Activated naive CD4-positive, alpha-beta T cell treated with anti-CD3 and anti-CD28 coated beads, Interleukin-2, amount 50 U/mL, for 24 hours (primary cell): ENCODE measurements at regions not wholly inside any gene's neighbourhood (a gene's known extent, or its start where the extent isn't known, plus 50 kb on each side); places are given as distances from the start of the nearest gene placed in this dataset.

Experiments used
- H3K27ac Mint-ChIP-seq: one replicate; pipeline ENCODE4 v1.8.0; 2021; ENCODE audit warnings: mild to moderate bottlenecking, mixed read lengths
- H3K27me3 Mint-ChIP-seq: one replicate; pipeline ENCODE4 v1.8.0; 2021; ENCODE audit warnings: mixed read lengths
- H3K36me3 Mint-ChIP-seq: one replicate; pipeline ENCODE4 v1.8.0; 2021; ENCODE audit warnings: mixed read lengths
- H3K4me1 Mint-ChIP-seq: one replicate; pipeline ENCODE4 v1.8.0; 2021; ENCODE audit warnings: mixed read lengths
- H3K4me3 Mint-ChIP-seq: one replicate; pipeline ENCODE4 v1.8.0; 2021; ENCODE audit warnings: mild to moderate bottlenecking, mixed read lengths
- H3K9me3 Mint-ChIP-seq: one replicate; pipeline ENCODE4 v1.8.0; 2021; ENCODE audit warnings: mixed read lengths

DNA sequence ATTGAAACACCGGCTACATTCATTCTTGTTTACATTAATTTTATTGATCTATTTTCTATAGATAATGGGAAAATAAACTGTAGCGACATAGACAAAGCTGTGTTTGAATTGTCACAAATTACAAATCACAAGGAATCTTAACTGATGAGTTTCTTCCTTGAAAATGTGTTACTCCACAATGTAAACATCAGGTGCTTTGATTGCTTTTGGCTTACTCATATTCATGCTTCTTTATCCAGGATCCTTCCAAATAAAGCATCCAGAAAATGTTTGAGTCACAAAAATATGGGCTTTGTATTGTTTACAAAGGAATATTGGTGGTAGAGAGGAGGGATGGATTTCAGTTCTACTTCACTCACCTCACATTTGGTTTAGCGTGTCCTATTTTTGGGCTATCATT, 64.0 kb downstream of the BMP2 start:
- Mint-ChIP-seq H3K27ac (no peak overlapping the region), H3K27me3 (no peaks in the 10 kb centered on the region), H3K9me3 (no peaks in the 10 kb centered on the region), H3K4me1 (no peaks in the 10 kb centered on the region), H3K36me3 (no peaks in the 10 kb centered on the region), H3K4me3 (no peak overlapping the region)

DNA sequence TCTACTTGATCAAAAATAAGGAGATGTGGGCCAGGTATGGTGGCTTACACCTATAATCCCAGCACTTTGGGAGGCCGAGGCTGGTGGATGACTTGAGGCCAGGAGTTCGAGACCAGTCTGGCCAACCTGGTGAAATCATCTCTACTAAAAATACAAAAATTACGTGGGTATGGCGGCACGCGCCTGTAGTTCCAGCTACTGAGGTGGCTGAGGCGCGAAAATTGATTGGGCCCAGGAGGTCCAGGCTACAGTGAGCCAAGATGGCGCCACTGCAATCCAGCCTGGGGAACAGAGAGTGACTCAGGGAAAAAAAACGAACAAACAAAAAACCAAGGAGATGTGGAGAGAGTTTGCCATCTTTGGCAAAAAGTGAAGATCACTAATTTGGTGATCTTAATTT, 65.3 kb downstream of the BMP2 start:
- Mint-ChIP-seq H3K9me3 (no peaks in the 10 kb centered on the region), H3K4me1 (no peaks in the 10 kb centered on the region), H3K36me3 (no peaks in the 10 kb centered on the region), H3K27ac (no peak overlapping the region), H3K27me3 (no peaks in the 10 kb centered on the region), H3K4me3 (no peak overlapping the region)

DNA sequence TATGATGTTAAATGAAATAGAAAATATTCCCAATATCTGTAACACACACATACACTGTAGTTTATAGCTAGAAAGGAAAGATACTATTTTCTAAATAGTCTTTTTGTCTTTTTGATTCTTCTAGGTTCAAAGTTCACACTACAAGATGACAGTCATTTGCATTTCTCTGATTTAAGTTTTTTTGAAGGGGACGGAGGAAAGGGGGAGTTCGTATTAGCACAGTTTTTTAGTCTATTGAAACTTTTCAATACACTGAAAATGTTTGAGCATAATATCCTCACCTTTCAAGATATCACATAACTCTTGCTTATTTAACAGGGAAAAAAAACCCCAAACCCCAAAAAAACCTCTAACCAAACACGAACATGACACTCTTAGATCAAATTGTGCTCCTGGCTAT, 68.1 kb downstream of the BMP2 start:
- Mint-ChIP-seq H3K9me3 (no peaks in the 10 kb centered on the region), H3K36me3 (no peaks in the 10 kb centered on the region), H3K4me3 (no peak overlapping the region)

DNA sequence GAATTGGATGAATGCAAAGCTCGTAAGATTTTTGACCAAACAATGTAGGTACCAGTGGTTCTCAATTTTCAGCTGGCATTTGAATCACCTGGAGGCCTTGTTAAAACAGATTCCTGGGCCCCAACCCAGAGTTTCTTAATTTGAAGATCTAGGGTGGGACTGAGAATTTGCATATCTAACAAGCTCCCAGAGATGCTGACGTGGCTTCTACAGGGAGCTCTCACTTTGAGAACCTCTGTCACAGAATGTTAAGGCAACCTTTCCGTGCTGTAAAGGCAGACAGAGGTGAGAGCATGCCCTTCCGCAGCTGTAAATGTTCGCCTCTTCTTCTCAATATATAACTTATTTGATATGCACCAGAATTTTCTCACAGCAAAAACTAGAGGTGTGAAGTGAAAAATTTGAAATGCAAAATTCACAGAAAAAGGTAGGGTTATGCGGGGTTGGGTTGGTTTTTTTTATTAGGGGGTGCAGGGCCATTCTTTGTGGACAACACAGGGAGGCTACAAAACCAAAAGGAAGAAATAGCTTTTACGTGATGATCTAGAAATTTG, 69.4 kb downstream of the BMP2 start:
- no peak overlapping the region for H3K27ac Mint-ChIP-seq
- H3K4me1 Mint-ChIP-seq = no peaks in the 10 kb centered on the region
- no peaks in the 10 kb centered on the region for H3K36me3 Mint-ChIP-seq
- no peaks in the 10 kb centered on the region for H3K9me3 Mint-ChIP-seq
- no peak overlapping the region for H3K4me3 Mint-ChIP-seq
- no peaks in the 10 kb centered on the region for H3K27me3 Mint-ChIP-seq

More for the DNA sequence above, 68.1 kb downstream of the BMP2 start:
- no peaks in the 10 kb centered on the region for H3K27me3 Mint-ChIP-seq
- no peak overlapping the region for H3K27ac Mint-ChIP-seq
- no peaks in the 10 kb centered on the region for H3K4me1 Mint-ChIP-seq

DNA sequence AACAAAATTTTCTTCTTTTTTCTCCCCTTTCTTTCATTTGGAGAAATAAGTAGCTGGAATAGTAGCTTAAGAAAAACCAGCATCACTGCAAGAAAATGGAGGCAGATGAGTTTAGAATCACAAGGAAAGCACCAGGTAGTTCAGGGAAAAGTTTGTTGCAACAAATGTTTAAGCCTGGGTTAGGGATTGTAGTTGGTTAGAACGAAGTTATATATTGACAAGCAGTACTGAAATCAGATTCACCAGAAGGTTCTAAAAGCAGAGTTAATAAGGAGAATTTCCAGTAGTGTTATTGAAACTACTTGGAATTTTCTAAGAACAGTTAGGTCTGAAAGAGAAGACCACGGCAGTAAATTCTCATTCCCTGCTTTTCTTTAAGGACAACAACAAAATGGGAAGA, 70.2 kb downstream of the BMP2 start:
- Mint-ChIP-seq H3K36me3 (no peaks in the 10 kb centered on the region), H3K27me3 (no peaks in the 10 kb centered on the region), H3K4me1 (no peaks in the 10 kb centered on the region), H3K27ac (no peak overlapping the region), H3K9me3 (no peaks in the 10 kb centered on the region), H3K4me3 (no peak overlapping the region)

DNA sequence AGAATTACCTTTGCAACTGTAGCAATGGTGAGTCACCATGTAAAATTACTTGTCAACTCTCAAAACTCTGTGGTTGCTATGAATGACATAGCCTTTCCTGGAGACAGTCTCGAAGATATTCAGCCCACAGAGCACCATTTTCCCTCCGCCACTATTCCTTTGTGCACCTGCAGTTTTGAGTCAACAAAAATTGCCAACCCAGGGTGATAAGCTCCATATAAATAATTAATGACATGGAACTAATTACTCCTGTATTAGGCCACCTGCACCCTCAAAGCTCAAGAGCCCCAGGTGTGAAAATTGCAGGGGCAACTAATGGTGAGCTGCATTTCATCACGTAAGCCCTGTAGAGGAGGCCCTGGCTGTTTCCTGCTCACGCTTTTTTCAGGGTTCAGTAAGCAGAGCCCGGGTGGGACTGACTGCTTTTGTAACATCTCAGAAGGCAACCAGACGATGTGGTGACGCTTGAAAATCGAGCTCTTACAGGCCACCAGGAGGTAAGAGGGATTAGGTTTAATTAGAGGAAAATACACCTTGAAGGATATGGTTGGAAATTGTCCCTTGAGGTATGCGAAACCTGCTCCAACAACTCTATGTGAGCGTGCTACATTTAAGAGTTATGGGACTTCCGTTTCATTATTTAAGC, 70.8 kb downstream of the BMP2 start:
- Mint-ChIP-seq H3K4me3 (no peak overlapping the region), H3K27me3 (no peaks in the 10 kb centered on the region), H3K27ac (no peak overlapping the region), H3K9me3 (no peaks in the 10 kb centered on the region), H3K4me1 (no peaks in the 10 kb centered on the region), H3K36me3 (no peaks in the 10 kb centered on the region)

DNA sequence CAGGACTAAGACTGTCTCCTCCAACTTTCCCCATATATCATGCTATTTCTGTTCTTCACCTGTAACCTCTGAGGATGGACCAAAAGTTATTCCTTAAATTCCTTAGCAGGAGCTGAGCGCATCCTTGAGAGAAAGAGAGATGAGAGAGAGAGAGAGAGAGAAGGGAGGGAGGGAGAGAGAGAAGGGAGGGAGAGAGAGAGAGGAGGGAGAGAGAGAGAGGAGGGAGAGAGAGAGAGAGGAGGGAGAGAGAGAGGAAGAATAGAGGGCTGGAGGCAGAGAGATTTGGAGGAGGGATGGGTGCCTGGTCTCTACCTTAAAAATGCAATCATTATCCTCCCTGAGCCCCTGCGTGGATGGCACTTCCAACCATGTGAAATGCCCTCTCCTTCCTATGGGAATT, 73.6 kb downstream of the BMP2 start:
- Mint-ChIP-seq H3K9me3 (no peaks in the 10 kb centered on the region), H3K27ac (no peak overlapping the region), H3K4me3 (no peak overlapping the region), H3K36me3 (no peaks in the 10 kb centered on the region), H3K4me1 (no peaks in the 10 kb centered on the region), H3K27me3 (no peaks in the 10 kb centered on the region)

DNA sequence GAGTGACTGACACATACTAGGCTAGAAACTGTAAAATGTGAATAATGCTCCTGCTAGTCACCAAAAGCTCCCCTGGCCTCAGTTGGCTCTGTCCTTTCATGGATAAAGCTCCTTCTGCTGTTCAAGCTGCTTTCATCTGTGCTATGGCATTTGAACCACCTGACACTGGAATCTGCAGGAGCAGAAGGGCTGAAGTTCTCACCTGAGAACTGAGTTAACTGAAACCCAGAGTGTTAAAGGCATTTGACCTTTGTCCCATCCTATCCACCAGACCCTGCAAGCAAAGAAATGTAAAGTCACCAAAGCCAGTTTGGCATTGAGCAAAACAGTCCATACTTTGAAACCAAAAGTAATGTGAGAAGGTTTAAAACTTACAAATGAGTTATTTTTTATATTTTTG, 77.7 kb downstream of the BMP2 start:
- Mint-ChIP-seq H3K27me3 (no peaks in the 10 kb centered on the region), H3K36me3 (no peaks in the 10 kb centered on the region), H3K9me3 (no peaks in the 10 kb centered on the region), H3K4me1 (no peaks in the 10 kb centered on the region), H3K4me3 (no peak overlapping the region), H3K27ac (no peak overlapping the region)

DNA sequence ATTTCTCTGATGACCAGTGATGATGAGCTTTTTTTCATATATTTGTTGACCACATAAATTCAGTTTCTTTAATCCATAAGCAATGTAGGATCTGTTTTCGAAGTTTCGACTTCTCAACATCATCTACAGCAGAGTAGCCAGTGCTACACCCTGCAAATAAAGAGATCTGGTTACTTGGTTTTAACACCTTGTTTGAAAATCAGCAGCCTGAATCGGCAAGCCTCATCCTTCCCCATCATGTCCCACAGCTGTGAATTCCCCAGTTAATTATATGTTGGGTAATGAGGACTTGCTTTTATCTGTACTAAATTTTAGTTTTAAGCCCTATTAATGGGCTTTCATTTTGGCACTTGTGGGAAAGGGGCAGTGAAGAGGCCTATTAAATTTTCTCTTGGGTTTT, 80.6 kb downstream of the BMP2 start:
- Mint-ChIP-seq H3K4me3 (no peak overlapping the region), H3K4me1 (no peaks in the 10 kb centered on the region), H3K9me3 (no peaks in the 10 kb centered on the region), H3K36me3 (no peaks in the 10 kb centered on the region), H3K27ac (no peak overlapping the region), H3K27me3 (no peaks in the 10 kb centered on the region)

DNA sequence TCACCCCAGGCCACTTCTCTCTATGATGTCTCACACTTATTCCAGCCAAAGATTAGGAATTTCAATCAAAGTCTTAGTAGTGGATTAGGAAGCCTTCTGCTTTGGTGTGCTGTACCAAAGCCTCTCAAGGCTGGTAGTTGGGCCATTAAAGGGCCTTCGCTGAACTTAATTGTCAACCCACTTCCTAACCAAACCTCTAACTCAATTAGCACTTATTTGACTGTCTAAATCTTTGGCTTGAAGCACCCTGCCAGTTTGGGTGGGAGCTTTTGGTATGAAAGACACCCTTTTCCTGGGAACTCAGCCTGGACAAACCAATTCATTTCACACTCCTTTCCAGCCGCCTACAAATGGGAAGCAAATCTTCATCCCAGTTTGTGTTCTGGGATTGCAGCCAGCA, 81.5 kb downstream of the BMP2 start:
- Mint-ChIP-seq H3K4me3 (no peak overlapping the region), H3K27me3 (no peaks in the 10 kb centered on the region), H3K4me1 (no peaks in the 10 kb centered on the region), H3K27ac (no peak overlapping the region), H3K36me3 (no peaks in the 10 kb centered on the region), H3K9me3 (no peaks in the 10 kb centered on the region)

DNA sequence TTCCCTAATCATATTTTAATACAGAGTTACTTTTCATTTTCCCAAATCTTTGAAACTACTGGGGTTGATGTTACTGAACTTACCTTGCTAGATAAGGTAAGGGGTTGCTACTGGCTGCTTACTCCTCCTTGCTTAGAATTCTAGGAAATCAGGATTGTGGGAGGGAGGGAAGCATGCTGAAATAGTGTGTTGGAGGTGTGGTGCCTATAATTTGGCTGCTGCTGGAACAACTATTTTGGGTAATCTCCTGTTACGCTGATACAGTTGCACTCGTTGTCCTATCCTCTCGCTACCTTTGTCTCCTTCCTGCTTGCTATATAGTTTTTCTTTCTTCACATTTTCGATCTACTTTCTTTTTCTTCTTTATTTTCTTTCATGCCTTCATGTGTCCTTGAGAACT, 83.7 kb downstream of the BMP2 start:
- Mint-ChIP-seq H3K36me3 (no peaks in the 10 kb centered on the region), H3K9me3 (no peaks in the 10 kb centered on the region), H3K4me1 (no peaks in the 10 kb centered on the region), H3K27me3 (no peaks in the 10 kb centered on the region), H3K27ac (no peak overlapping the region), H3K4me3 (no peak overlapping the region)

DNA sequence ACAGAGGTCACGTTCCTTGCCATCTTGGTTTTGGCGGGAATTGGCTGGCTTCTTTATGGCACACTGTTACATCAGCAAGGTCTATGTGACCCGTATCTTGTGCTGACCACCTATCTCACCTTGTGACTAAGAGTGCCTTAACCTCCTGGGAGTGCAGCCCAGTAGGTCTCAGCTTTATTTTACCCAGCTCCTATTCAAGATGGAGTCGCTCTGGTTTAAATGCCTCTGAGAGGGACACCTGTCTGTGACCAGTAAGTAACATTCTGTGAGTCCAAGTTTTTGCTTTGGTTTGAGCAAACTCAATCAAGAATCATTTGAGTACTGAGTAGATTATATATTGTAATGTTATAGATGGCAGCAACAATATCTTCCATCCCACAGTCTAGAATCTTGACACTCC, 85.0 kb downstream of the BMP2 start:
- Mint-ChIP-seq H3K9me3 (no peaks in the 10 kb centered on the region), H3K4me1 (no peaks in the 10 kb centered on the region), H3K36me3 (no peaks in the 10 kb centered on the region), H3K27ac (no peak overlapping the region), H3K4me3 (no peak overlapping the region), H3K27me3 (no peaks in the 10 kb centered on the region)

DNA sequence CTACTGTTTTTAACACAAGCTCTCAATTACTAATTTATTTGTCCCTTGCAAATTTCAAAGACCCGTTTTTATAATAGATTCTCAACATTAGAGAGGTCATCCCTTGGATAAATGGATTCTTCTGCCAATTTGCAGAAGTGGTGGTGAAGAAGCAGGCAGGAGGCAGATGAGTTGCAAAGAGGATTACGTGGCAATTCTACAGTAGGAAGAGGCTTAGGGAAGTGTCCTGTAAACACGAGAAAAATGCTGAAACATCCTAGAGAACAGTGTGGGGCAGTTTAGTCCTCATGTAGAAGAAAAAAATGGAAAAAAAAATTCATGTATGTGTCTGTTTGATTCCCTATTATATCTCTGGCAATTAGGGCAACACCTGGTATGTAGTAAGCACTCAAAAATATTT, 87.6 kb downstream of the BMP2 start:
- Mint-ChIP-seq H3K4me3 (no peak overlapping the region), H3K27ac (no peak overlapping the region), H3K36me3 (no peaks in the 10 kb centered on the region), H3K27me3 (no peaks in the 10 kb centered on the region), H3K9me3 (no peaks in the 10 kb centered on the region), H3K4me1 (no peaks in the 10 kb centered on the region)

DNA sequence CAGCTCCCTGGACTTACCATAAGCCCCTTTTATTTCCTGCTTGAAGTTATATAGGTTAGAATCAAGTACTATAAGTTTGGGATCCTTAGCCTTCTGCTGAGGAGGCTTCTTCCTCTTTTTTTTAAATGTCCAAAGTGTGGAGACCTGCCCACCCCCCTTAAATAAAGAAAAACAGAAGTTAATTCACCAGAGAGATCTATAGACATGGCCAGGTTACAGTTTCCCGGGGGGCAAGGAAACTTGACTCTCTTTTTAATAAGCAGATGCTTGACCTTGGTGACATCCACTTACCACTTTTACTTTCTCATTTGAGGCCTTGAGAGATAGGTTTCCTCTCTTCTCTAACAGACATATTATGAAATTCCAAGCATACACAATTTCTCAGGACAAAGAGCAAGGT, 88.3 kb downstream of the BMP2 start:
- no peaks in the 10 kb centered on the region for H3K9me3 Mint-ChIP-seq
- no peaks in the 10 kb centered on the region for H3K4me1 Mint-ChIP-seq
- H3K4me3 Mint-ChIP-seq = no peak overlapping the region
- no peak overlapping the region for H3K27ac Mint-ChIP-seq
- H3K36me3 Mint-ChIP-seq = no peaks in the 10 kb centered on the region
- H3K27me3 Mint-ChIP-seq = no peaks in the 10 kb centered on the region

DNA sequence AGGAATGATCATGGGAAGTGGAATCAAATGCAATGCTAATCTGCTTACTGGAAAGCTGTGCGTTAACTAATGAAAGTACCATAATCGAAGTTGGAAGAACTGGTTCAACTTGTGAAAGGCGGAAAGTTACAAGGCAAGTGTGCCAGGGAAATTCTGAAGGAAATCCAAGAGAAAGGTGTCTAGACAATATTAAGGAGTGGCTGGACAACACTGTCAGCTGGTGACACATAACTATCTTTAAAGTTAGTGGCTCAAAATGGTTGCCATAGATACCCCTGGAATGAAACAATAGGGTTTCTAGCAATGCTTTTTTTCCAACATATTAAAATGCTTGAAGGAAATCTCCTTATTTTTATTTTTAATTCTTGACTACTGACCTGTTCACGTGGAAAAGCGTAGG, 90.4 kb downstream of the BMP2 start:
- Mint-ChIP-seq H3K36me3 (no peaks in the 10 kb centered on the region), H3K4me1 (no peaks in the 10 kb centered on the region), H3K9me3 (no peaks in the 10 kb centered on the region), H3K27me3 (no peaks in the 10 kb centered on the region), H3K27ac (no peak overlapping the region), H3K4me3 (no peak overlapping the region)

DNA sequence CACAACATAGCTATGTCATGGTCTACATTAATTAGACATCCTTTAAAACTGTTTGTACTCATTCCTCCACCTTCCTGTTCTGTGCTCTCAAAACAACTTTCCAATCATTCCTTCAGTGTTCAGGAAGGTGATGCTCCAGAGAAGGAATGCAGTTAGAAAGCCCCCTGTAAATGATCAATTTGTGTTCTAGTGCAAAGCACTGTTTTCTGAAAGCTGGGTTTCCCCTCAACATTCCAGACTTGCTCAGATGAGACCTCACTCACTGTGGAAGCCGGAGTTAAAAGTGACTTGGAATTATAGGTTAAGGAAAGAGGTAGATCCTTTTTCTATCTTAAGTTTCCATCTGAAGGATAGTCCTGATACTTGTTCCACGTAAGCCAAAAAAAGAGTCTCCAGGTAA, 95.9 kb downstream of the BMP2 start:
- peaks cover 8% of the 10 kb centered on the region for H3K9me3 Mint-ChIP-seq
- no peaks in the 10 kb centered on the region for H3K4me1 Mint-ChIP-seq
- no peak overlapping the region for H3K4me3 Mint-ChIP-seq
- peaks cover 2% of the 10 kb centered on the region for H3K27me3 Mint-ChIP-seq
- H3K27ac Mint-ChIP-seq = no peak overlapping the region
- H3K36me3 Mint-ChIP-seq = no peaks in the 10 kb centered on the region

DNA sequence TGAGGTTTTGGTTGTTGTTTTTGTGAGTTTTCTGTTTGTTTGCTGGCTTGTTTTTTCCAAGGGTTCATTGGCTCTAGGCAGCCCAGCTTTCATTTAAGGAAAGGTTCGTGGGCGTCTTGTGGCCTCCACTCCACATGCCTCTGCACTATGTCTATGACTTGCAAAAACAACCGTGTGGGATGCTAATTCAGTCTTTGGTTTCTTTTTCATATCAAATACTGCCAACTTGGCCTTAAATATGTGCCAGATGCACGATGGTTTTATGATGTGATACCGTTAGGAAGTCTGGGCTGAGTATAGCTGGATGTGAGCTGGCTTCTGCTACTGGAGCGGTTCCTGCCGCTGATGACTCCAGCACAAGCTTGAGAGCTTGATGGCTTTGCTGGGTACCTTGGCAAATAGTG, 96.3 kb downstream of the BMP2 start:
- Mint-ChIP-seq H3K36me3 (no peaks in the 10 kb centered on the region), H3K27me3 (peaks cover 2% of the 10 kb centered on the region), H3K9me3 (peaks cover 8% of the 10 kb centered on the region), H3K4me1 (no peaks in the 10 kb centered on the region), H3K27ac (no peak overlapping the region), H3K4me3 (no peak overlapping the region)
